Left ventricle myocardium superior (tissue), 1 donor: ENCODE measurements at regions not wholly inside any gene's neighbourhood (a gene's known extent, or its start where the extent isn't known, plus 50 kb on each side); places are given as distances from the start of the nearest gene placed in this dataset.
"Not testable (repeated sequence)": the region's sequence is repeated elsewhere in the genome, so short reads cannot be mapped to it uniquely, and the experiment has no call there.

ENCODE experiments used
- ATAC-seq: fragments of 200-7000 bp; cut with Tn5 transposase; one replicate; pipeline ENCODE4 v1.9.1; 2020; ENCODE audit warnings: mild to moderate bottlenecking, moderate library complexity
- DNase-seq: peaks from one replicate; pipeline ENCODE4 v3.0.0-alpha.2; 2020
- intact Hi-C: fragments of 100-400 bp; cut with micrococcal nuclease; formaldehyde crosslinking; loops from one replicate; pipeline ENCODE4 v1.11.0; 2022
- donor health status: DM: no; HTN: yes; CAD: no; lungs with severe emphysema.

DNA sequence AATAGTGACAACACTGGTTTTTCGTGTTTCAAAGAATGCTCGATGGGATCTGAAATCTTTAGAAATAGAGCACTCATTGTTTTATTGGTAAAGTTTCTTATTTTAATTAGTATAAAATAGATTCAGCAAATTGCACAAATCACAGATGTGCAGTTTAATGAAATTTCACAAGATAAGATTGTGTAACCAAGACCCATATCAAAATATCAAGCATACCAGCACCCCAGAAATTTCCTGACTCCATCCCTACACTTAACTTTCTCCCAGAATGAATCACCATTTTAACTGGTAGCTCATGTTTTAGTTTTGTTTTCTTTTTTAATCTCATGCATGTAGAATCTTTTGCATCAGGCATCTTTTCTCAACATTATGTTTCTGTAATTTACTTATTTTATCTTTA is 185.9 kb downstream of the KCNJ2 start:
- ATAC-seq (no peak), DNase-seq (no peak)
- intact Hi-C loops = no loop called here

DNA sequence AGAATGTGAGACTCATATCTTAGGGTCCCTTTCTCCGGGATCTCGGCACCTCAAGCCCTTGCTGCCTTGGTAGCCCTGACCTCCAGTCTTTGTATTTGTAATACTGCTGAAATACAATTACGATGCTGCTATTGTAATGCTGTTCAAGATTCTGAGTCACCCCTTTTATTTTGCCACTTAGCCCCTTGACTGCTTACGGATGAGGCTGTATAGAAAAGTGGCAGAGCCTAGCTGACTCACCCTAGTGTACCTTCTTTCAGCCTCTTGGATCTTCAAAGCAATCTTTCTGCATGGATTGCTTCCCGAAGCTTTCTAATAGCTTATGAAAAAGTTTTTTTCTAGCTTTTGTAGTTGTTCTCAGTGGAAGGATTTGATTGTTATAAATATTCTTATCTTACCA is 187.9 kb downstream of the KCNJ2 start:
- DNase-seq (no peak), ATAC-seq (no peak)
- intact Hi-C loops = no loop called here

DNA sequence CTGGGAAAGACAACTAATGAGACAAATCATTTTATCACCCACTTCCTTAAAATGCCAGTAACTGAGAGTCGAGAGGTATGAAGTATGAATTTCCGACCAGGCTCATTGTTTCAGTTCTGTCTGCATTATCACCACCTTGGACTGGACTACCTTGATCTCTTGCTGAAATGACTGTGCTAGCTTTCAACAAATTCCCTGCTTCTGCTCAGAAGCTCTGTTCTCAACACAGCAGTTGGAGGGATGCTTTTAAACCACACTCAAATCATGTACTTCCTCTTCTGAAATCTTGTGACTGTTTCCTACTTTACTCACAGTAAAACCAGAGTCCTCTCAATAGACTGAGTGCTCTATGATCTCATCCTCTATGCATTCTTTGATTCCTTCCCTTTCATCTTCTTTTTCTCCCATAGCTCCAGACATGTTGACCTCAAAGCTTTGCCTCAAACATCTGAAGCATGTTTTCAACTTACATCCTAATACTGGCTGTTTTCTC is 195.8 kb downstream of the KCNJ2 start:
- ATAC-seq (no peak), DNase-seq (no peak)
- intact Hi-C loops = no loop called here

DNA sequence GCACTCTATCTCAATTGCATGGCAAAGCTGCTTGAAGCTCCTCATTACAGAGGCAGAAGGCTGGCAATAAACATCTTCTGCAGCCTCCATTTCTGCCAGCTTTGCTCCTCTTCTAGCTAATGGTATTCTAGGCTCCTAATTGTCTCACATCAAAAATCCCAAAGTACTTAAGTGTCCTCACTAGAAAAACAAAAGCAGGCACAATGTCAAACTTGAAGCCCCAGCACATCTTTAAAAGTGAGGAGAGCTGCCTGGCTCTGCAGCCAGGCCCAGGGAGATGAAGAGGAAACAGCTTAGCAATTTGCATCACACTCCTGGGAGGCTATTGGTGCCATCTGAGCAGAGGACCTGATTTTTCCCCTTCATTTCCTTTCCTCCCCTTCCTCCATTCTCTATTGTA is 197.1 kb downstream of the KCNJ2 start:
- DNase-seq (no peak), ATAC-seq (no peak)
- intact Hi-C loops = no loop called here

DNA sequence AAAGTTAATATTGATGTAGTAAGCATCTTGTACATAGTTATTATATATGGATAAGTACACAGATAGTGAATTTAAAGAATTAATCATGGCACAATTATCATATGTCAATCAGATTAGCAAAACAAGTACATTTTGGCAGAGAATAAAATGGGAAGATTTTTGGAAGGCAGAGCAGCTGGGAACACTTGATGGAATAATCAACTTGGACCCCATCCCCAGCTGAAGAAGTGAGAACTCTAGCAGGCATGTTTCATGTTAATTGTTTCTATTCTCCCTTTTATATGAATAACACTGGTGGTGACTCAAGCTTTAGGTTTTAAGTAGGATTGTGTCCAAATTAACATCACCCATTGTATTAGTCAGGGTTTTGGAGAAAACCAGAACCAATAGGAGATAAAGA is 198.7 kb downstream of the KCNJ2 start:
- ATAC-seq (no peak), DNase-seq (no peak)
- intact Hi-C loops = no loop called here

DNA sequence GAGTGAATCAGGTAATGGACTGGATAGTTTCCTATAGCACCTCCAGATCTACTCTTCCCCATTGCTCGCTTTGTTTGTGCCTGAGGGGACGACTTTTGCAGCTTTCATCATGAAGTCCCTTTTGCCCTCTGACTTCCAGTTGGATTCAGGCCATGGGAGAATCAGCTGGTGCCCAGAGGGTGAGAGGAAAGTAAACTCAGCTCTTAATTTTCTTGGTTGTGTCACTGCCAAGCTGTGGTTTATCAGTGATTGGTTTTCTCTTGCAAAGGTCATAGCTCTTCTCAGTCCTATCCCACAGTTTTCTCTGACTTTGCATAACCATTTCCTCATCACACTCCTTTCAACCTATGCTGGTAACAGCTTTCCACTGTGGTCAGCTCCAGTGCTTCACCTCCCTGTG is 200.1 kb downstream of the KCNJ2 start:
- ATAC-seq (no peak), DNase-seq (no peak)
- intact Hi-C loops = no loop called here

DNA sequence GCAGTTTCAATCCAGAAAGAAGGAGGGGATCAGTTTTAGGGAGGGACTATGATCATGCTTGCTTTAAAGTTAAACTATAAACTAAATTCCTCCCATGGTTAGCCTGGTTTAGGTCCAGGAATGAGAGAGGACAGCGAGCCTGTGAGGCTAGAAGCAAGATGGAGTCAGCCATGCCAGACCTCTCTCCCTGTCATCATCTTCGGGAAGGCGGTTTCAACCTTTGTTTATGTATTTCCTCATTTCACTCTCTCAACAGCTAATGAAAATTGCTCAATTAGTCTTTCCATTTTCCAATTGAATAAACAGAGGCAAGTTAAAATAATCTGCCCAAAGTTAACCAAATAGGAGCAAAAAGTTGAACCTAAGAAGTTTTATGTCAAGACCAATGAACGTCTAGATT is 201.5 kb downstream of the KCNJ2 start:
- no peak for ATAC-seq
- intact Hi-C loops = no loop called here
- no peak for DNase-seq

DNA sequence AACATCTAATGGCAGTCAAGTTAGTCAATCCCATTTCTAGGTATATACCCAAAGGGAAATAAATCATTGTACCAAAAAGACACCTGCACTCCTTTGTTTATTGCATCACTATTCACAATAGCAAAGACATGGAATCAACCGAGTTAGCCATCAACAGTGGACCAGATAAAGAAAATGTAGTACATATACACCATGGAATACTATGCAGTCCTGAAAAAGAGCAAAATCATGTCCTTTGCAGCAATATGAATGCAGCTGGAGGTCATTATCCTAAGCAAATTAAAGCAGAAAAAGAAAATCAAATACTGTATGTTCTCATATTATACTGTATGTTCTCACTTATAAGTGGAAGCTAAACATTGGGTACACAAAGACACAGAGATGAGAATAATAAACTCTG is 204.0 kb downstream of the KCNJ2 start:
- DNase-seq = no peak
- no peak for ATAC-seq
- intact Hi-C loops = no loop called here

DNA sequence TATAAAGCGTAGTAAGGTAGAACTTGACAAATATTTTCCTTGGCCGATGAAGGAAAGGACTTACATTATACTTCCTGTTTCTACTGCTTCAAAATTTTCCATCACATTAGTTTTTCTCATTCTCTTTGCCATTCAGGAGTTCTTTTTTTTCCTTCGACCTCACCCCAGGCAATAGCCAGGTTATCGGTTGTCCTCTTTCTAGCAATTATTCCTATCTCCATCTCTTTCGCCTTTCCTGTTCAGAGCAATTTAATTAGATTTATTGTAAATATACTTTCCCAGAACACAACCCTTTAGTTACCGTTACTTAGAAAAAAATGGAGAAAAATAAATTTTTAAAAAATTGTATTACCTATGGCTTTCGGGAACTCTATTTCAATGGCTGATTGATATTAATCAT is 205.2 kb downstream of the KCNJ2 start:
- no peak for ATAC-seq
- intact Hi-C loops = no loop called here
- no peak for DNase-seq

DNA sequence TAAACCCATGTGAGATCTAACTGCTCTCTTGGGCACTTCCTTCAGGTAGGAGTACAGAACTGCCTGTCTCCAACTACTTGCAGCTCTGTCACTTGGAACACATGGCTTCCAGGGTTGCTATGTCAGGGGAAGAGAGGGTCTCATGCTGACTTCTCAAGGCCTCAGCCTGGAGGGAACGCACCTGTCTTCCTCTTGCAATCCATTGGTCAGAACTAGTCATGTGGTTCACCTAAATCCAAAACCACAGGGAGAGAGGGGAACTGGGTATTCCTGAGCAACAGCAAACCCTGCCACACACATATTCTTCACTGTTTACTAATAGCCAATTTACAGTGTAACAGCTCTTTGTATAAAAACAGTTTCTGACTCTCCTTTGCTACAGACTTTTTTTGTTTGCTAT is 206.1 kb downstream of the KCNJ2 start:
- intact Hi-C loops = no loop called here
- DNase-seq (no peak), ATAC-seq (no peak)

DNA sequence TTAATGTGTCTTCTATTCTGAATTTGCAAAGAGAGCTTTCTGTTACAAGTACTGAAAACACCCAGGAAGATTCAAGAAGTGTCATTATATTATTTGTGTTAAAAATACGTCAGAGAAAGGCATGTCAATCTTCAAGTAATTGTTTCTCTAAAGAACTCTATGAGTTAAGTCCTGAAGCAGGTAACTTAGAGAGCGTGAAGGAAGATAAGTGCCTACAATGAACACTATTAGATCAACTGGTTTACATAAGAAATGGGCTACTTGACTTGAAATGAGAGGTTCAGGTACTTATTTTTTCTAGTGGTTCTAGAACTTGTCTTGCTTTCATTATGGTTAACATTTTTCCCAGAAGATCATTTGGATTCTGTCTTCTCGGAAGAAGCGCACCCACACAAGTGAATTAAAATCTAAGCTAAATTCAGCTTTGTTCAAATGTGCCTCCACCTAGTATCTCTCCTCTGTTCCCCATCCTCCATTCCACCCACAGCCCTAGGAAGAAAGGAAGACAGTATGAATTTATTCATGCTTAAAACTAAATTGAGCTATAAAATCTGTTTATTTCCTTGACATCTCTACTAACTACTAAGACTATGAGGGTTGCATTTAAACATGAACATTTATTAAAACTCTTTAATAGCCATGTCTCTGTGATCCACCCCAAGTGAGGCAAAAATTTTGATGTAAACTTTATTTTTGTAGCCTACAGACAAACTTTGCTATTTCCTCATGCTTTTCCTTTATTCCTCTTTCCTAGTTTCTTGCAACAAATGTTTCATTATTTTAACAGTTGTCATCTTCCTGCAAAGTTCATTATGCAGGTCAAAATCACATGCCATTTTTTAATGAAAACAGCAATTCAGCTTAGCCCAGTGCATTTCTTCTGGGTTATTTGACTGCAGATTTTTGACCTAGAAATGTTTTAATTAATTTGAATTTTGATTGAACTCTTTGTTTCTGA is 206.8 kb downstream of the KCNJ2 start:
- no peak for DNase-seq
- intact Hi-C loops = no loop called here
- no peak for ATAC-seq

DNA sequence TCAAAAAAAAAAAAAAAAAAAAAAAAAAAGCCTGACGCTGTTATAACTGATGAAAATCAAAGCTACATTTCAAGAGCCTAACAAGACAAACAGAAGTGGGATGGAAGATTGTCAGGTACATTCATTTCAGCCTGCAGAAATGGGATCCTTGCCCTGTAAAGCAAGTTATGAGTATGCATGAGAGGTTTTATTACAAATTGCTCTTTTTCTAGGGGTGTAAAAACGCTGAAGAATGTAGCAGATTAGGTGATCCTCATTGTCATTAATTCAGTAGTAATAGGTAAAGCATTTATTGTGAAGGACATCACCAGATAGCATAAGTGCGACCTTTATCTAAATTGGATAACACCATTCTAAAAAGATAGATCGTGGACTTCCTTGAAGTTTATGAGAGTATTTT is 208.3 kb downstream of the KCNJ2 start:
- DNase-seq = no peak
- intact Hi-C loops = no loop called here
- no peak for ATAC-seq

DNA sequence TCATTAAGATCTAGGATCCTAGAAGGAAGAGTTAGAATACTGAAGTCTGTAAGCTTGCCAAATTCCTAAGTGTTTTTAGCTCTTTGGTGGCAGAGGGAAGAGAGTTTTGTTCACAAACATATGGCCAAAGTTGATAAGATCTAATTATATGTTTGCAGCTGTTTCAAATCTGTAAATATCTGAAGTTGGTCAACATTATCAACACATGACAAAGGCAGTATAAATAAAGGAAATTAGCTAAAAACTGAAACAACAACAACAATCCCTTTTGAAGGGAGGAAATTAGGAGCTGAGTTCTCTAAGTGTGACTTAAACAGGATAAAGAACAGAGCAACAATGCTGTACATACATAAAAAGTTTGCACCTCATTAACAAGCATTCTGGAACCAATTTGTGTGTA is 208.7 kb downstream of the KCNJ2 start:
- DNase-seq (no peak), ATAC-seq (no peak)
- intact Hi-C loops = no loop called here

DNA sequence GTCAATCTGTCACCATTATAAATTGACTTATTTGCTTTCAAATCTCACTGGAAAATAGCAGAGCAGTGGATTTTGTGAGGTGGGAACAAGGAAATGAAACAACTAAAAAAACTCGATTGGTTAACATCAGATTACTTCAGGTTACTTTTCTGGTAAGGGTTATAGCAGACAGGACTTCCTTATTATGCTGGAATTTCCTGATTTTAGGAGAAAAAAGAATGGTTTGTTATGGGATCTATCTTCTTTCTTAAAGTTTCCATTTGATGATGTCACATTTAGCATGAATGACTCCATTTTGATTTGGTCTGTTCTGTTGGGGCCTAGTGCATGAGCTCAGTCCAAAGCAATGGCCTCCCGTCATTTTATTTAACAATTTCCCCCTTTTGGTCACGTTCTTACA is 210.6 kb downstream of the KCNJ2 start:
- ATAC-seq (no peak), DNase-seq (no peak)
- intact Hi-C loops = no loop called here

DNA sequence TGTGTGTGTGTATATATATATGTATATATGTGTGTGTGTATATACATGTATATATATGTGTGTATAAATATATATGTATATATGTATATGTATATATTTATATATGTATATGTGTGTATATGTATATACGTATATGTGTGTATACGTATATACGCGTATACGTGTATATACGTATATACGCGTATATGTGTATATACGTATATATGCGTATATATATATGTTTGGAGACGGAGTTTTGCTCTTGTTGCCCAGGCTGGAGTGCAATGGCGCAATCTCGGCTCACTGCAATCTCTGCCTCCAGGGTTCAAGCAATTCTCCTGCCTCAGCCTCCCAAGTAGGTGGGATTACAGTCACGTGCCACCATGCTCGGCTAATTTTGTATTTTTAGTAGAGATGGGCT is 212.6 kb downstream of the KCNJ2 start:
- DNase-seq, intact Hi-C loops, ATAC-seq: not testable (repeated sequence)

DNA sequence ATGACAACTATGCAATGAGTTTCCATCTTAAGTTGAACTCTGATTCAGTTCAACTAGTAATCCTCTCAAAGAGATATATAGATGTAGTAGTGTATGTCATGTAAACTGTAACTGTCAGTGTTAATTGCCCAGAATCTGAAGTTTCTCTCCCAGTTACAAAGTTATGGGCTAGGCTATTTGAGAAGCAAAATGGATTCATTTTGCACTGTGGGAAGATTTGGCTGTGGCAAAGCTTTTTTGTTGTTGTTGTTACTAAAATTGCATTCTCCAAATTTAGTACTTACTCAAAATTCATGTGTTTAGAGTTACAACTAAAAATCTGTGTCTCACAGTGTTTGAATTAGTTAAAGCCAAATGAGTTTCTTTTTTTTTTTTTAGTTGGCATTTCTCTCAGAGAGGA is 219.0 kb downstream of the KCNJ2 start:
- ATAC-seq = no peak
- no peak for DNase-seq
- intact Hi-C loops = no loop called here

DNA sequence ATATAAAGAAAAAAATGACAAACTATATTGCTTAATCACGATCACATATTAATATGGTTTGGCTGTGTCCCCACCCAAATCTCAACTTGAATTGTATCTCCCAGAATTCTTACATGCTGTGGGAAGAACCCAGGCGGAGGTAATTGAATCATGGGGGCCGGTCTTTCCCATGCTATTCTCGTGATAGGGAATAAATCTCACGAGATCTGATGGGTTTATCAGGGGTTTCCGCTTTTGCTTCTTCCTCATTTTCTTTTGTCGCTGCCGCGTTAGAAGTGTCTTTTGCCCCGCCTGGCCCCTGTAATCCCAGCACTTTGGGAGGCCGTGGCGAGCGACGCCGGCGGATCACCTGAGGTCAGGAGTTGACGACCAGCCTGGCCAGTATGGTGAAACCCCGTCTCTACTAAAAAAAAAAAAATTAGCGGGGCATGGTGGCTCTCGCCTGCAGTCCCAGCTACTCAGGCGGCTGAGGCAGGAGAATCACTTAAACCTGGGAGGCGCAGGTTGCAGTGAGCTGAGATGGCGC is 220.0 kb downstream of the KCNJ2 start:
- ATAC-seq, intact Hi-C loops, DNase-seq: not testable (repeated sequence)

DNA sequence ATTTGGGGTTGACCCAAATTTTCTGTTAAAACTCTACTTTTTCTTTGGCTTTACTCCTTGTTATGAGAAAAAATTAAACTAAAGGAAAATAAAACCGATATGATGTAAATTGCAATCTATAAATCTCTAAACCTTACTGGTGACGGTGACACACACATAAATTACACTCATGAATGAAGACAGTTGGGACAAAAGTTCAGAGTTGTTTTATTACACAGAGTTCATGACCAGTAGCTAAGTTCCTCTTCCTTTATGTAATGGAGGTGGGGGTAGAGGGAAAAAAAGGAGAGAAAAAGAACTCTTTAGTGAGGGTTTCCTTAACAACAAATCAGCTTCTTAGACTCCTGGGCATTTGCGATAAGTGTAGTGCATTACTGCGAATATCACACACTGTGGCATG is 220.7 kb downstream of the KCNJ2 start:
- intact Hi-C loops = no loop called here
- DNase-seq (no peak), ATAC-seq (no peak)

DNA sequence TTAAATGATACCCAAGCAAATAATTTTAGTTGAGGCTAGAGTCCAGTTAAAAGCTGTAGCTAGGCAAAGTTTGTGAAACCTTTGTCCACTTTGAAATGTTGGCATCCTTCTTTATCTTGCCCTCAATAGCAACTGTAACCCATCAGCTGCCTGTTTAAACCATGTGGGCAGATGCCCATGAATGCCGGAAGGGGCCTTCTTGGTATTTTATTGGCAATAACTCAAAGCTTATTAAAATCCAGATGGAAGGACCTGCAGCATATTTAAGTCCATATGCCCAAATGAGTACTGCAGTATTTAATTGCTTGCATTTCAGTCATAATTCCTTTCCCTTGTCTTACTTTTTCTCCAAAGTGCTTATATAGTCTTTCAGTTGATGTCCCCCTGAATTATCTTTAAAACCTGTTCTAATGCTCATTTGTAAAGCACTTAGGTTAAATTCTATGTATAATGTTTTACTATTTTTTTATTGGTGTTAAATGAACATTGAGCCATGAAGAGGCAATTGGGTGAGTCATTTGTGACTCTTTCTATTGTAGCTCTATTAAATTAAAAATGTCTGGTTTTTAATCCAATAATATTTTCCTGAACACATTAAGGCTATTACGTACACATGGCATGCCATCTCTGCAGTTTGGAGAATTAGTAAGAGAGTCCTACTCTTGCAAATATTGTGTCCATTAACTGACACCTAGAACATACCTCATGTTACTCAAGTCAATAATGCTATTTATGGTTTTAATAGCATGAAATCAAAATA is 225.3 kb downstream of the KCNJ2 start:
- DNase-seq (no peak), ATAC-seq (no peak)
- intact Hi-C loops = no loop called here

DNA sequence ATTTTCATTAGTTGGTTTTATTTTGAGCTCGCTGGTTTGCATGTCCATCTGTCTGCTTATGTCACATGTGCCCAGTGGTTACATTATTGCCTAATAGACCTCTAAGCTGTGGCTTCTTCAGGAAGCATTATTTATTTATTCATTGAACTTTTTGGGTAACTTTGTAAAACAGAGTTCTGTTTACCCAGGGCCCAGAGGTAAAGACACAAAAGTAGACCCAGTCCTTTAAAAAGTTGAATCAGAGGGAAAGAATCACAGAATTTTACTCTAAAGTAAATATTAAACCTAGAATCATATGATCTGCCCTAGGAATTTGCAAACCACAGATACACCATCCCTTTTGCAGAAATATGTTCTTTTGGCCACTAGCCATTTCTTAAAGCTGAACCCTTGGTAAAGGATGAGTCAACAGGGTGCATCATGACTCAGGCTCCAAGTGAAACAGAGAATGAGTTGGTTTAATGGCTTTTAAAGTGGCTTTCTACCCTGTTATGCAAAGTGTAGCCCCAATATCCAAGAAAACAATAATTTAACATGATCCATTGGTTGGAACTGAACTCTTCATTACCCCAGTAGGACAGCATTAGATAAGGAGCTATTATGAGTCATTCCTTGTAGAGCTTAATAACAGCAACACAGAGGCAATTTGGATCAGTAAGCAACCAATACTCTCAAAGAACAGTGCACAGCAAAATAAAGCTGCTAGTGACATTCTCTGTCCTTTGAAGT is 236.3 kb downstream of the KCNJ2 start:
- DNase-seq (no peak), ATAC-seq (peak; percentile 31)
- intact Hi-C loops = no loop called here
